Right lobe of liver (tissue), 4 donors: ENCODE measurements at regions not wholly inside any gene's neighbourhood (a gene's known extent, or its start where the extent isn't known, plus 50 kb on each side); places are given as distances from the start of the nearest gene placed in this dataset.

ENCODE experiments used
- POLR2A ChIP-seq: fragments of 450-650 bp; IDR thresholded peaks from one replicate; pipeline ENCODE4 v1.6.1; 2017; ENCODE audit warnings: antibody characterized with exemption, mild to moderate bottlenecking
- TF ChIP-seq, protein P1 (sequence below), 4 donors: fragments of 200-600 bp in 3 of 4; fragments of 450-650 bp in 1 of 4; IDR thresholded peaks; one replicate each; pipeline versions ENCODE4 v1.5.1 to v1.8.0; 2016 to 2022; ENCODE audit warnings: antibody characterized with exemption in 4 of 4, mild to moderate bottlenecking in 2 of 4
- donor health status: DM: no; HTN: no; CAD: no.
- donor health status: DM: no; HTN: no; CAD: no.
- donor health status: DM: no; HTN: yes; CAD: no.

DNA sequence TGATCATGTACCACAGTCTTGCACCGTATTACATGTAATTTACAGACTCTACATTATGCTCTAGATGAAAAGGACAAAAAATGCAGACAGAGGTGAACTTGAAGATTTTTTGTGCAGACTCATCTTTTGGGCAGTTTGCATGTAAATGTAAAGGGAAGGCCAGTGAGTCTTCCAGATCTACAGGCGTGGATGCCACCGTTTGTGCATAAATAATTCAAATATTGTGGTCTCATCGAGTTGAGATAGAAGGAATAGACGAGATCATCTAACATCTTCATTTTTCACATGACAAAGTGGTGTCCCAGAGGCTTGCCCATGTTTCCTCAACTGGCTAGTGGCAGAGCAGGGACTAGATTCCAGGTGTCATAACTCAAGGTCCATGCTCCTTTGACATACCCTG lies 125.2 kb downstream of the ALX1 start:
- TF ChIP-seq, protein P1, sequence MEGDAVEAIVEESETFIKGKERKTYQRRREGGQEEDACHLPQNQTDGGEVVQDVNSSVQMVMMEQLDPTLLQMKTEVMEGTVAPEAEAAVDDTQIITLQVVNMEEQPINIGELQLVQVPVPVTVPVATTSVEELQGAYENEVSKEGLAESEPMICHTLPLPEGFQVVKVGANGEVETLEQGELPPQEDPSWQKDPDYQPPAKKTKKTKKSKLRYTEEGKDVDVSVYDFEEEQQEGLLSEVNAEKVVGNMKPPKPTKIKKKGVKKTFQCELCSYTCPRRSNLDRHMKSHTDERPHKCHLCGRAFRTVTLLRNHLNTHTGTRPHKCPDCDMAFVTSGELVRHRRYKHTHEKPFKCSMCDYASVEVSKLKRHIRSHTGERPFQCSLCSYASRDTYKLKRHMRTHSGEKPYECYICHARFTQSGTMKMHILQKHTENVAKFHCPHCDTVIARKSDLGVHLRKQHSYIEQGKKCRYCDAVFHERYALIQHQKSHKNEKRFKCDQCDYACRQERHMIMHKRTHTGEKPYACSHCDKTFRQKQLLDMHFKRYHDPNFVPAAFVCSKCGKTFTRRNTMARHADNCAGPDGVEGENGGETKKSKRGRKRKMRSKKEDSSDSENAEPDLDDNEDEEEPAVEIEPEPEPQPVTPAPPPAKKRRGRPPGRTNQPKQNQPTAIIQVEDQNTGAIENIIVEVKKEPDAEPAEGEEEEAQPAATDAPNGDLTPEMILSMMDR (IDR thresholded peaks at IDR 0.05): no peak
- no peak for TF ChIP-seq POLR2A
